ENCODE measurements at regions not wholly inside any gene's neighbourhood (a gene's known extent, or its start where the extent isn't known, plus 50 kb on each side); places are given as distances from the start of the nearest gene placed in this dataset.

DNA sequence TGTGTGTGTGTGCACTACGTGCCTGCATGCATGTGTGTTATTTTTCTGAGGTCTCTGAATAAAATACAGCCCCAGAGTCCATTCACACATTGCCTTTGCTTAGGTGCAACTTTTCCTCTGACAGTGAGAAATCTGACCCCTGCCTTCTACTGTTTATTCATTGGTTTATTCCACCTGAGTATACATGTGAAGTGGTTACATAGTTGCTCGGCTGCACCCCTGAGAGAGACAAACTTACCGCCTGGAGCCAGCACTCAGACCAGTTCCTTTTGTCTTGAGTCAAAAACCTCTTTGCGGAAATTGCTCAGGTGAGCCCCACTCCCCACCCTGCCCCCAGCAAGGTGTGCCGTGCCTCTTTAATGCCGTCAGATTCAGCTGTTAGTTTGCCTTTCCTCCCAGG is 363.6 kb downstream of the BRD1 start:
- TF ChIP-seq, protein P1, sequence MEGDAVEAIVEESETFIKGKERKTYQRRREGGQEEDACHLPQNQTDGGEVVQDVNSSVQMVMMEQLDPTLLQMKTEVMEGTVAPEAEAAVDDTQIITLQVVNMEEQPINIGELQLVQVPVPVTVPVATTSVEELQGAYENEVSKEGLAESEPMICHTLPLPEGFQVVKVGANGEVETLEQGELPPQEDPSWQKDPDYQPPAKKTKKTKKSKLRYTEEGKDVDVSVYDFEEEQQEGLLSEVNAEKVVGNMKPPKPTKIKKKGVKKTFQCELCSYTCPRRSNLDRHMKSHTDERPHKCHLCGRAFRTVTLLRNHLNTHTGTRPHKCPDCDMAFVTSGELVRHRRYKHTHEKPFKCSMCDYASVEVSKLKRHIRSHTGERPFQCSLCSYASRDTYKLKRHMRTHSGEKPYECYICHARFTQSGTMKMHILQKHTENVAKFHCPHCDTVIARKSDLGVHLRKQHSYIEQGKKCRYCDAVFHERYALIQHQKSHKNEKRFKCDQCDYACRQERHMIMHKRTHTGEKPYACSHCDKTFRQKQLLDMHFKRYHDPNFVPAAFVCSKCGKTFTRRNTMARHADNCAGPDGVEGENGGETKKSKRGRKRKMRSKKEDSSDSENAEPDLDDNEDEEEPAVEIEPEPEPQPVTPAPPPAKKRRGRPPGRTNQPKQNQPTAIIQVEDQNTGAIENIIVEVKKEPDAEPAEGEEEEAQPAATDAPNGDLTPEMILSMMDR (IDR thresholded peaks at IDR 0.05; ENCODE audit: insufficient read depth, low read depth, low read length, missing control alignments): no peak
- H3K4me3 ChIP-seq (ENCODE audit: low read length): no peak overlapping the region
- no peak for DNase-seq (ENCODE audit: low read depth)

DNA sequence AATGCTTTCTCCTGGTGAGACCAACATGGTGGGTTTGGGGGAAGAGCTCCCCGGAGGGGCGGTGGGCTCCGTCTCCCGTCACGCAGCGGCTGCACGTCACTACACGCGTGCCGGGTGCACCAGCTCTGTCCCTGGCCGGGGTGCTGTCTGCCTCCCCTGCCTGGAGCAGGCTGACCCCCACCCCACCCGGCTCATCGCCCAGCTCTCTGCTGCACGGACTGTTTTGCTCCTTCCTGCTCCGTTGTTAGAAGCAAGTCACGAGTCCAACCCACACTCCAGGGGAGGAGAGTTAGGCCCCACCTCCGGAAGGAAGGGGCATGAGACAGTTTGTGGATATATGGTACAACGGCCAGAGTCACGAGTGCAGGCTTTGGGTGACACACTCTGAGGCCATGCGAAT is 364.9 kb downstream of the BRD1 start:
- no peak overlapping the region for H3K4me3 ChIP-seq (ENCODE audit: low read length)
- TF ChIP-seq, protein P1 (IDR thresholded peaks at IDR 0.05; ENCODE audit: insufficient read depth, low read depth, low read length, missing control alignments): no peak
- DNase-seq (ENCODE audit: low read depth): no peak

DNA sequence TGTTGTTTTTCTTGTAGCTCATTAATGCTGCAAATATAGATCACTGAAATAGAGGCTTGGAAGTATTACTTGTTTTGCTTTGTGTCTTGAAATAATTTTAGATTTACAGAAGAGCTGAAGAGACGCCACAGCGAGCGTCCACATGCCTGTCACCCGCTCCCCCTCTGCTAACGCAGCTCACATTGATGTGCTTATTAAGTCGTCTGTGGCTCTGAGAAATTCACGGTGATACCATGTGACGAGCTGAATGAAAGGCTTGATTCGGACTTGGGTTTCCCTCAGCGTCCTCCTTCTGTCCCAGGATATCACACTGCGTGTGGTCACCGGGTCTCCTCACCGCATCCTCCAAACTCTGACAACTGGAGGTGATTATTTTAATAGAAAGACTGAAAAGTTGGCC is 365.4 kb downstream of the BRD1 start:
- TF ChIP-seq, protein P1 (IDR thresholded peaks at IDR 0.05; ENCODE audit: insufficient read depth, low read depth, low read length, missing control alignments): no peak
- DNase-seq (ENCODE audit: low read depth): no peak
- no peak overlapping the region for H3K4me3 ChIP-seq (ENCODE audit: low read length)

DNA sequence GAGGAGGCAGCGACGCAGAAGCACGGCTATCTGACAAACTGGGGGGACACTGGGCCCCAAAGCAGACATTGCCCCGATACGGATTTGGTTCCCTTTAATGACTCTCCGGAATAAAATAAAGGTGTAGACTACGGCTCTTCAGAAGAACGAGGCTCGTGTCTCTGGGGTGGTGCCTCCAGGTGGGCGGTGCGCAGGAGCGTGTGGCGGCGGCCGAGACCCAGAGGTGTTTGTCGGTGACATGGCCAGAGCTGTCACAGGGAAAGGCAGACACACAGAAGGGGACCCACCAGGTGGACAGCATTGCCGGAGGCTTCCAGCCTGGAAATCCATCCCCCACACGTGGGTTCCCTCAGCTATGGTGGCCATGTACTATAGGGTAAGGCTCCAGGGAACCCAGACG is 366.0 kb downstream of the BRD1 start:
- DNase-seq (ENCODE audit: low read depth): no peak
- no peak overlapping the region for H3K4me3 ChIP-seq (ENCODE audit: low read length)
- TF ChIP-seq, protein P1 (IDR thresholded peaks at IDR 0.05; ENCODE audit: insufficient read depth, low read depth, low read length, missing control alignments): no peak

DNA sequence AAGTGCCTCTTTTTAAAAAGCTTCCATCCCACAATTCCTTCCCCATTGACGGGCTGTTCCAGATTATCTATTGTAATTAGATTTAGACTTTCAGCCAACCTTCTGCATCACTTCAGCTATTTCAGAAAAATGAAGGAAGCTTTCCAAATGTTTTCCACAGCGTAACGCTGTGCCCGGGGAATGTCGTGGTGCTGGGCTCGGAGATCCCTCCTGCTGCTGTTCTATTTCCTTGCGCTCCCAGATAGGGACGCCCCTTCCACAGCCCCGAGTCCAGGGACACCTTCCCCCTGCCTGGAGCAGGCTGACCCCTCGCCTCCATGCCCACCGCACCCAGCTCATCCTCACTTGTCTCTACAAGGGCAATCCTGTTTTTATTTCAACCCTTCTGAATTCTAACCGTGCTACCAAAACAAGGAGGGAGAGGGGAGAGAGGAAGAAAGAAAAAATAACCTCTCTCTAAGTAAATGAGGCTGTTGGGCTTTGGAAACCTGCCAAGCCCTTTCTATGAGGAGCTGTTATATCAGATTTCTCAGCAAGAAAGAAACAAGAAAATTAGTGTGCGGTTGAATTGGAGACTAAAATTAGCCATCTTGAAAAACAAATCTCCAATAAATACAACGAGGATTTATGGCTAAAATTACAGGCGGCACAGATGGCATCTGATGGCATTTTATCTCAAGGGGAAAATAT is 366.9 kb downstream of the BRD1 start:
- H3K4me3 ChIP-seq (ENCODE audit: low read length): no peak overlapping the region
- DNase-seq (ENCODE audit: low read depth): no peak
- TF ChIP-seq, protein P1 (IDR thresholded peaks at IDR 0.05; ENCODE audit: insufficient read depth, low read depth, low read length, missing control alignments): no peak

DNA sequence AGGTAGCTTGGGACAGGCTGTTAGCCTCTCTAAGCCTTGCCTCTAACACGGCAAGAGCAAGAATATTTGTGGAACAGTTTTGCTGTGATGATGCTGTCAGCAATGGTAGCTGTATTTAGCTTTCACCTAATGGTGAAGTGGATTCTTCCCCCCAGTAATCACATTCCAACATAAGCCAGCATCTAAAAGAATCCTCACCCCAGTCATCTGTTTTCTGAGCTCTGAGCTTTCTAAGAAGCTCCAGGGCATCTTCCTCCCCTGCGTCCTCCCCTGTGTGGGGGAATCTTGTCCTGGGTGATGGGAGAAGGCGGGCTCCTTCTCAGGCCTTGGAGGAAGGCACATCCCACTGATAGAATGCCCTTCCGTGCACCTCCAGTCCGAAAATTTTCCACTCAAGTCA is 367.6 kb downstream of the BRD1 start:
- H3K4me3 ChIP-seq (ENCODE audit: low read length): no peak overlapping the region
- TF ChIP-seq, protein P1 (IDR thresholded peaks at IDR 0.05; ENCODE audit: insufficient read depth, low read depth, low read length, missing control alignments): no peak
- DNase-seq (ENCODE audit: low read depth): no peak

DNA sequence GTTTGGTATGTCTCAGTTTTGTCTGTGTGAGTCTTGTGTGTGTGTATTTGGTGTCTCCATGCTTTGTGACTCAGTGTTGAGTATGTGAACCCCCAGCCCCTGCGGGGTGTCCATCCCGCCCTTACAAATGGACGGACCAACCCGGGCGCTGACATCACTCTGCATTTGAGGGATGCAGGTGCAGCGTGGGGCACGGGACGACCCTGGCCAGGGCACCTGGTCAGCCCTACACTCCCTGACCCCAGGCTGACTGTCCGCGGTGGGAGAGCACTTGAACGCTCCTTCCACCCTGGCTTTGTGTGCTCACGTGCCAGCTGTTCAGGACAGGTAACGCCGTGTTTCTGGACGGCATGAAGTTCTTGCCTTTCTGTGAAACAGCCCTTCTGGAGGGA is 369.0 kb downstream of the BRD1 start:
- TF ChIP-seq, protein P1 (IDR thresholded peaks at IDR 0.05; ENCODE audit: insufficient read depth, low read depth, low read length, missing control alignments): no peak
- H3K4me3 ChIP-seq (ENCODE audit: low read length): no peak overlapping the region
- DNase-seq (ENCODE audit: low read depth): no peak

Measured in epithelial cell of esophagus (primary cell).